ENCODE measurements at regions not wholly inside any gene's neighbourhood (a gene's known extent, or its start where the extent isn't known, plus 50 kb on each side); places are given as distances from the start of the nearest gene placed in this dataset.

DNA sequence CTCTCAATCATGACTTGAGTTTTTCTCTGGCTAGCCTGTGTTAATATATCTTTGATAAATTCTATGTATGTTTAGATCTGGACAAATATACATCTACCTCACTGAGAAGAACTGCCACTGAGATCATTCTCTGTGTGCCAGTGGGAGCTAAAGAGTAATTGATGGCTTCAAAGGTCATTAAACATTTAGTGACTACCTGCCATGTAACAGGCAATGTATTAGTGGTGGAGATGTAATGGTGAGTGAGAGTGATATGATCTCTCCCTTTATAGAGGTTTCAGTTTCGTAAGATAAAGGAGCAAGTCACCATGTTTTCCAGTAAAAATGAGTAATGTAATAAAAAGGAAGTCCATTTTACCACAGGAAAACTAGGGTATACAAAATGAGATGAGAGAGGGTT, 235.8 kb upstream of the CDH8 start:
- TF ChIP-seq, protein P1, sequence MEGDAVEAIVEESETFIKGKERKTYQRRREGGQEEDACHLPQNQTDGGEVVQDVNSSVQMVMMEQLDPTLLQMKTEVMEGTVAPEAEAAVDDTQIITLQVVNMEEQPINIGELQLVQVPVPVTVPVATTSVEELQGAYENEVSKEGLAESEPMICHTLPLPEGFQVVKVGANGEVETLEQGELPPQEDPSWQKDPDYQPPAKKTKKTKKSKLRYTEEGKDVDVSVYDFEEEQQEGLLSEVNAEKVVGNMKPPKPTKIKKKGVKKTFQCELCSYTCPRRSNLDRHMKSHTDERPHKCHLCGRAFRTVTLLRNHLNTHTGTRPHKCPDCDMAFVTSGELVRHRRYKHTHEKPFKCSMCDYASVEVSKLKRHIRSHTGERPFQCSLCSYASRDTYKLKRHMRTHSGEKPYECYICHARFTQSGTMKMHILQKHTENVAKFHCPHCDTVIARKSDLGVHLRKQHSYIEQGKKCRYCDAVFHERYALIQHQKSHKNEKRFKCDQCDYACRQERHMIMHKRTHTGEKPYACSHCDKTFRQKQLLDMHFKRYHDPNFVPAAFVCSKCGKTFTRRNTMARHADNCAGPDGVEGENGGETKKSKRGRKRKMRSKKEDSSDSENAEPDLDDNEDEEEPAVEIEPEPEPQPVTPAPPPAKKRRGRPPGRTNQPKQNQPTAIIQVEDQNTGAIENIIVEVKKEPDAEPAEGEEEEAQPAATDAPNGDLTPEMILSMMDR (IDR thresholded peaks at IDR 0.05) = no peak
- TF ChIP-seq POLR2A (IDR thresholded peaks at IDR 0.05) = no peak
- TF ChIP-seq EP300 (IDR thresholded peaks at IDR 0.05) = no peak
- no peak for TF ChIP-seq POLR2AphosphoS5 (IDR thresholded peaks at IDR 0.05)
